ENCODE measurements at regions not wholly inside any gene's neighbourhood (a gene's known extent, or its start where the extent isn't known, plus 50 kb on each side); places are given as distances from the start of the nearest gene placed in this dataset.

DNA sequence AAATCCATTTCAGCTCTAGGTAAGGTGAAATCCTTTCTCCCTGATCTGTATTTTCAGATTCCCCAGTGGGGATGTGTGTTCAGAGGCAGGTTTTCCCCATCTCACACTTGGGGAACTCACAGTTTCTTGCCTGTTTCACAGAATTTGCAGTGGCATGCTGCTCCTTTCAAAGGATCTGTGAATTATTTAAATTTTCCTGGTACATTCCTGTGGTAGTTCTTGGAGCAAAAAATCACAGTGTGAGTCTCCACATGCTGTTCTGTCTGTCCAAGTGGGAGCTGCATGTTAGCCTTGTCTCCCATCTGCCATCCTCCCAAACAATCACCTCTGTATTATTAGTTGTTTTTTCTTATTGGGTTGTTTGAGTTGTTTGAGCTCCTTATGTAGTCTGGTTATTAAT lies 372.9 kb downstream of the ARL6IP6 start:
- H3K27me3 ChIP-seq, result no peaks in the 10 kb centered on the region
- H3K27ac ChIP-seq, result no peak overlapping the region
- H3K4me2 ChIP-seq, result no peak overlapping the region
- TF ChIP-seq Cebpa-rat (IDR thresholded peaks at IDR 0.05), result no peak
- H3K9me3 ChIP-seq (replicated peaks in 1 of 11), result peaks cover 0 to 15% (median 7%) of the 10 kb centered on the region in 11 experiments; a peak in 13 of 22 replicates
- H3K4me3 ChIP-seq, result no peak overlapping the region
- no peaks in the 10 kb centered on the region for H3K36me3 ChIP-seq
- no peak overlapping the region for H3K9ac ChIP-seq
- H4K20me1 ChIP-seq, result no peaks in the 10 kb centered on the region
- H3K4me1 ChIP-seq, result no peaks in the 10 kb centered on the region

DNA sequence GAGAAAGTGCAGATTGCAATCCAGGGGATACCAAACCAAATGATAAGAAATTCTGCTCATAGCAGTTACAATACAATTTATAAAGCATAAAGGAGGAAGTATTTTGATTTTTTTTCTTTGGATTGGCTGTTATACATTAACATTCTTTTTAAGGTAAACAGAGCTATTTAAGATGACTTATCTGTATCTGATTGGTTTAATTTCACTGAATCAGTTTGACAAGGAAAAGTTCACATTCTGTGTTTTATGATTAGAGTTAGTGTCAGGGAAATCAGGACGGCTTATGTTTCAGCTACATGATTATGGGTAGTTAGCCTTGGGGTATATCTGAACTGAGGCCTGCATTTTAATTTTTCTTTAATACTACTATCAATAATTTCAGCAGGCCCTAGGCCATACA lies 360.9 kb downstream of the ARL6IP6 start:
- Histone ChIP-seq H3K4me1 (no peaks in the 10 kb centered on the region), H3K36me3 (no peaks in the 10 kb centered on the region), H3K9me3 (replicated peaks in 1 of 11) (peaks cover 0 to 5% (median 2%) of the 10 kb centered on the region in 11 experiments; a peak in 14 of 22 replicates), H3K4me2 (no peak overlapping the region), H4K20me1 (no peaks in the 10 kb centered on the region), H3K4me3 (no peak overlapping the region), H3K27me3 (no peaks in the 10 kb centered on the region), H3K27ac (no peak overlapping the region), H3K9ac (no peak overlapping the region)
- TF ChIP-seq Cebpa-rat (IDR thresholded peaks at IDR 0.05), result no peak

DNA sequence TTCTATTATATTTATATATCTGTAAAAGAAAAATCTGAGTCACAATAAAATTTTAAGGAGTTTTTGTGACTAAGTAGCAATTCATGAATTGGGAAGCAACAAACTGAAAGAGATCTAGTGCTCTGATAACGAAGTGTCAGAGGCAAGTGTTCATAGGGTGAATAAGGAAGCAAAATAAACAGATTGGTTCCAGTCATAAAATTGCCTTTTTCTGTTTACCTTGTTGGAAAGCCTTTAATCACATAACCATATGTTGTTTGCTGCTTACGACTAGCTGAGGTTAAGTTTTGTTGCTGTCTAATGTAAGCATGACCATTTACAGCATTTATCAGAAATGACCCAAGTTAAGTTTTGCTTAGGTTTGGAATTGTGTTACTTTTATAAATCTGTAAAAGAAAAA lies 358.9 kb downstream of the ARL6IP6 start:
- TF ChIP-seq Cebpa-rat (IDR thresholded peaks at IDR 0.05), result no peak
- no peaks in the 10 kb centered on the region for H3K36me3 ChIP-seq
- H3K27ac ChIP-seq, result no peak overlapping the region
- no peaks in the 10 kb centered on the region for H3K4me1 ChIP-seq
- no peaks in the 10 kb centered on the region for H4K20me1 ChIP-seq
- H3K9ac ChIP-seq, result no peak overlapping the region
- no peak overlapping the region for H3K4me2 ChIP-seq
- no peaks in the 10 kb centered on the region for H3K27me3 ChIP-seq
- H3K4me3 ChIP-seq, result no peak overlapping the region
- H3K9me3 ChIP-seq (replicated peaks in 1 of 11), result no peaks in the 10 kb centered on the region

DNA sequence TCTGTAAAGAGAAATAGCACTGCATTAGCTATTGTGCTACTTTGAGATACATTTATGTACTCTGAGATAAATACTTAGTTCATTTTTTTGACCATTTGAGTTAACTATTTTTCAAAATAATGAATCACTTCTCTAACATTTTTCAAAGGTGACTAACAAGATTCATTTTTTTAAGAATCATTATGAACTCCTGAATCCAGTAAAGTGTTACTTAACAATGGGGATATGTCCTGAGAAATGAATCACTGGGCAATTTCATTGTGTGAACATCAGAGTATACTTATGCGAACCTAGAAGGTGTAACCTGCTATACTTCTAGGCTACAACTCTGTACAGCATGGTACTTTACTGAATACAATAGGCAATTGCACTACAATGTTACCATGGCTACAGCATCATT lies 355.8 kb downstream of the ARL6IP6 start:
- Histone ChIP-seq H4K20me1 (no peaks in the 10 kb centered on the region), H3K9ac (no peak overlapping the region), H3K9me3 (replicated peaks in 1 of 11) (no peaks in the 10 kb centered on the region), H3K4me2 (no peak overlapping the region), H3K4me1 (no peaks in the 10 kb centered on the region), H3K27me3 (no peaks in the 10 kb centered on the region), H3K4me3 (no peak overlapping the region), H3K27ac (no peak overlapping the region), H3K36me3 (no peaks in the 10 kb centered on the region)
- TF ChIP-seq Cebpa-rat (IDR thresholded peaks at IDR 0.05), result no peak

DNA sequence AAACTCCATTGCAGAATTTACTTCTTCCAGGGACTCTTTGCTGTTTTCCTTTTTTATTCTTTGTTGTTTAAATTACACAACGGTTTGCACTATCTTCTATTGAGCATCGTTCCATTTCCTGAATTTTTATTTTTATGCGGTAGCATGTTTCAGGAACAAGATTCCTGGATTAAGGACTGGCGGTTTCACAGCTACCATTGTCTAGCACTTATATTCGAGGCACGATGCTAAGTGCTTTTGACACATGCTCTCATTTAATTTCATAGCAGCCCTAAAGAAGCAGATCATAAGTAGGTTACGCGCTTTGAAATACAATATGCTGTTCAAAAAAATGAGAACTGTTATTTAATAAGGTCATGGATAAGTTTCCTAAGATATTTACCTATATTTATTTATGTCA lies 354.4 kb downstream of the ARL6IP6 start:
- Histone ChIP-seq H3K4me2 (no peak overlapping the region), H3K4me3 (no peak overlapping the region), H3K27me3 (no peaks in the 10 kb centered on the region), H3K4me1 (no peaks in the 10 kb centered on the region), H3K9me3 (replicated peaks in 1 of 11) (no peaks in the 10 kb centered on the region), H3K9ac (no peak overlapping the region), H3K27ac (no peak overlapping the region), H3K36me3 (no peaks in the 10 kb centered on the region), H4K20me1 (no peaks in the 10 kb centered on the region)
- TF ChIP-seq Cebpa-rat (IDR thresholded peaks at IDR 0.05), result no peak

DNA sequence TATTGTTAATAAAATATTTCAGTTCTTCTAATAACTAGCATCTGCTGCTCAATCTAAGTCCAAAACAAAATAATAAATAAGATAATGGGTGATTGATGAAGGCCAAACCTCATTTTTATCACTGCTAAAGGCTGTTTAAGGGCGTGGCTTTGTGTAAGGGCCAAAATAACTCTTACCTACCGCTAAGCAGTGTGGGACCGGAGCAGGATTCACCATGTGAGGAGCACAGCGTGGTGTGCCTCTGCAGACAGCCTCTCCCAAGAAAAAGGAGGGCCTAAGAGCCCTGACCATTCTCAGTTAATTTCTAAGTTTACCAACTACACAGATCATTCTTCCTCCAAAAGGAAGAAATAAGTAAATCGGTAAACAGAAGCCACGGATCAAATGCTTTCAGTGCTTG lies 353.7 kb downstream of the ARL6IP6 start:
- no peak overlapping the region for H3K27ac ChIP-seq

DNA sequence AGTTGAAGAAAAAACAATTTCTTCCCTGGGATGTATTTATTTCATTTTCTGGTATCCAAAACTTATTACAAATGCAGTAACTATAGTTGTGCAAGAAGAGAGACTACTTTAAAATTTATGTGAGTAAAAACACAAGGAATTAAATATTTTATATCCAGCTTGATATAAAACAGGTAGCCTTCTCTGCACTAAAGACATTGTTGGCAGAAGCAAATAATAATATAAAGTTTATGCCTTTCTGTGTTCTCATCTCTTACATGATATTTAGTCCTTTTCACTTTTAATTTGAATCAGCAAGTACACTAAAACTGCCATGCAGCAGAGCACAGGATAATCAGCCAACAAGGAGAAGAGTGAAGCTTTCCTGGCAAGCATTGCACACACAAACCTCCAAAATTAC lies 352.7 kb downstream of the ARL6IP6 start:
- Histone ChIP-seq H3K36me3 (no peaks in the 10 kb centered on the region), H3K4me3 (no peak overlapping the region), H3K9ac (no peak overlapping the region), H3K27ac (no peak overlapping the region), H3K4me1 (no peaks in the 10 kb centered on the region), H3K4me2 (no peak overlapping the region), H3K9me3 (replicated peaks in 1 of 11) (no peaks in the 10 kb centered on the region), H4K20me1 (no peaks in the 10 kb centered on the region), H3K27me3 (no peaks in the 10 kb centered on the region)
- TF ChIP-seq Cebpa-rat (IDR thresholded peaks at IDR 0.05), result no peak

More for the DNA sequence above, 353.7 kb downstream of the ARL6IP6 start:
- H3K9me3 ChIP-seq (replicated peaks in 1 of 11), result no peaks in the 10 kb centered on the region
- H3K4me3 ChIP-seq, result no peak overlapping the region
- no peaks in the 10 kb centered on the region for H3K36me3 ChIP-seq
- no peaks in the 10 kb centered on the region for H4K20me1 ChIP-seq
- no peak overlapping the region for H3K4me2 ChIP-seq
- no peaks in the 10 kb centered on the region for H3K27me3 ChIP-seq
- no peaks in the 10 kb centered on the region for H3K4me1 ChIP-seq
- no peak overlapping the region for H3K9ac ChIP-seq
- TF ChIP-seq Cebpa-rat (IDR thresholded peaks at IDR 0.05), result no peak

DNA sequence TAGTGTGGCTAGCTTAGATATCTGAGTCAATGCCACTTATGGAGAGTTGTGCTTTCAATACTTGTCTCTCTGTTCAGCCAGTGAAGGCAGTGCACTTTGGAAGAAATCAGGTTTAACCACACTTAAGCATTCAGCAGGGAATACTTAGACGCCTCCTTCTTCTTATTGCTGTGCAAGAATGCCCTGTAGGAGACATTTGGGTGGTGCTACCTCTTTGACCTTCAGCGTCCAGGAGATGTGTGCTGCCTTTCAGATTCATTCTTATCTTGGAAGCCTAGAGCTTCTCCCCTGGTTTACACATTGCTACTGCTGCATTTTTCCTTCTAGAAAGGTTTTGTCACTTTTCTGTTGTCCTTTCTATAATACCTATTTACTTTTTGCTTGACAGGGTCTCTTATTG lies 350.5 kb downstream of the ARL6IP6 start:
- Histone ChIP-seq H3K9ac (no peak overlapping the region), H3K27ac (no peak overlapping the region)
- no peak for TF ChIP-seq Cebpa-rat (IDR thresholded peaks at IDR 0.05)

DNA sequence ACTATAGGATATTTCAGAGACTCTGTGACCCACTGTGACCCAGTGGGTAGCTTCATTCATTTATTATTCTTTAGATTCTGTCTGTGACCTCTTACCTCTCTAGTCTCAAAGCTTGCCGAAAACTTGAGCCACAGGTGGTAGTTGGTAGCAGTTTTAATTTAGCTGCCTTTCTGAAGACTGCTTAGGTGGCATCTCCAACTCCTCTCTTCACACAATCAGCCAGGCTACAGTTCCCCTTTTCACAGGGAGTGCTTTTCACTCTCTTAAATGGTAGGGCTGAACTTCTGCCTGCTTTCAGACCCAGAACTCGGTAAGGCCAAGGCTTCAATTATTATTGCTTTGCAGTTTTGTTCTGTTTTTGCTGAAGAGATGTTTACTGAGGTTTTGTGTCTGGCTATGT lies 349.6 kb downstream of the ARL6IP6 start:
- Histone ChIP-seq H3K4me2 (no peak overlapping the region), H3K27me3 (no peaks in the 10 kb centered on the region)
- no peak for TF ChIP-seq Cebpa-rat (IDR thresholded peaks at IDR 0.05)

More for the DNA sequence above, 350.5 kb downstream of the ARL6IP6 start:
- no peaks in the 10 kb centered on the region for H3K27me3 ChIP-seq
- no peaks in the 10 kb centered on the region for H3K4me1 ChIP-seq
- no peaks in the 10 kb centered on the region for H4K20me1 ChIP-seq
- no peak overlapping the region for H3K4me2 ChIP-seq
- H3K36me3 ChIP-seq, result no peaks in the 10 kb centered on the region
- no peak overlapping the region for H3K4me3 ChIP-seq
- H3K9me3 ChIP-seq (replicated peaks in 1 of 11), result no peaks in the 10 kb centered on the region

DNA sequence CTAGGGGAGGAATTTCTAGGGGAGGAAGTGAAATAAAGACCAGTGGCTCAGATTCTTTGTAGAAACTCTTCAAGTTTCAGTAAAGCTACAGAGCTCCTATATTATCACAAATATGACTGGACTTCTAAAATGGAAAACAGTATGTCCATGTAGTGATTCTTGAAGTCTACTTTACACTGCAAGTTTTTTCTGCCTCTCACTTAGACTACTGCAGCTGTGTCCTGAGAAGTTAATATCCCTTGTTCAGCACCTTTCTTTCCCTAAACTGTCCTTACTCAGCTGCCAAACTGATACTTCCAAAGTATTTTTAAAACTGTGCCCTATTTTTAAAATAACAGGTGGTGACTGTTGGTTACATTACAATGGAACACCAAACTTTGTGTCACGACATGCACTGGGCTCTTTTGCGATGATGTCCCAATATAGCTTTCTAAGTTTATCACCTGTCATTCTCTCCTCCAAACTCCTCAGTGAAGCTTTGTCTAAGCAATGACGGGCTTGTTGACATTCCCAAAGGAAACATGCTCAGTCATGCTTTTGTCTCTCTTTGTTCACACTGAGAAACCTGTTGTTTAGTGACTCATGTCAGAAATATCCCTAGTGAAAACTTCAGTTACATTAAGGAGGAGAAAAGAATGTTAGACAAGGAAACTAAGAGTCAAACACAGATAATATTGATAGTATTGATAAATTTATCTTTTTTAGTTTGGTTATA lies 341.1 kb downstream of the ARL6IP6 start:
- H4K20me1 ChIP-seq, result no peaks in the 10 kb centered on the region
- no peaks in the 10 kb centered on the region for H3K36me3 ChIP-seq
- no peaks in the 10 kb centered on the region for H3K9me3 ChIP-seq (replicated peaks in 1 of 11)
- H3K4me2 ChIP-seq, result no peak overlapping the region
- H3K4me1 ChIP-seq, result no peaks in the 10 kb centered on the region
- TF ChIP-seq Cebpa-rat (IDR thresholded peaks at IDR 0.05), result no peak
- no peaks in the 10 kb centered on the region for H3K27me3 ChIP-seq
- H3K4me3 ChIP-seq, result no peak overlapping the region
- no peak overlapping the region for H3K9ac ChIP-seq
- H3K27ac ChIP-seq, result no peak overlapping the region

More for the DNA sequence above, 349.6 kb downstream of the ARL6IP6 start:
- Histone ChIP-seq H3K36me3 (no peaks in the 10 kb centered on the region), H3K27ac (no peak overlapping the region), H3K9me3 (replicated peaks in 1 of 11) (no peaks in the 10 kb centered on the region), H3K9ac (no peak overlapping the region), H4K20me1 (no peaks in the 10 kb centered on the region), H3K4me1 (no peaks in the 10 kb centered on the region), H3K4me3 (no peak overlapping the region)

All from BLaER1 treated with 17β-estradiol and CSF1 and Interleukin-3, amounts not matched to agents 10 nM and 100 nM (cell line).